ENCODE measurements at regions not wholly inside any gene's neighbourhood (a gene's known extent, or its start where the extent isn't known, plus 50 kb on each side); places are given as distances from the start of the nearest gene placed in this dataset.

DNA sequence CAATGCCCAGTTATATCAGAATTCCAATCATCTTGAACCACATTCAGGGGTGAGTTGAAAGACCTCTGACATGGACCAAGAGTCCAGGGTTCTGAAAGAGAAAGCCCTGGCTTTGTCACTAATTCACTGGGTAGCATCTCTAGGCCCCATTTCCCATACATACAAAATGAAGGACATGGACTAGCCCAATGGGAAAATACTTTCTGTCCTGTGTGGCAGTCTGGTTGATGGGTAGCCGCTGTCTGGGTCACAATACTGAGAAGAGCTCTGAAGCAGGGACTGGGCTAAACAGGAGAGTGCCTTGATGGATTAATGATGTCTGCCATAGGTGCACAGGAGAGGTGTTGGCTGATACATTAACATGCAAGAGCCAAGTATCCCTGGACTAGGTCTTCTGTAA lies 214.3 kb downstream of the RAB11FIP4 start:
- TF ChIP-seq KDM1A (IDR thresholded peaks at IDR 0.05; ENCODE audit: borderline replicate concordance, low read length) (no peak), SIX5 (IDR thresholded peaks at IDR 0.05; ENCODE audit: low read depth, low read length) (no peak), MAFK (IDR thresholded peaks at IDR 0.05; ENCODE audit: low read depth, low read length) (no peak), CTBP2 (IDR thresholded peaks at IDR 0.05; ENCODE audit: borderline replicate concordance, insufficient read depth, insufficient read length, low read length) (no peak), RXRA (IDR thresholded peaks at IDR 0.05; ENCODE audit: insufficient read depth, low read depth, low read length) (no peak), SIN3A (conservative IDR thresholded peaks at IDR 0.05 in 1 of 2, IDR thresholded peaks at IDR 0.05 in 1 of 2; ENCODE audit: low read depth in 1 of 2, low read length in 2 of 2) (no peak), FOSL1 (IDR thresholded peaks at IDR 0.05; ENCODE audit: insufficient read depth, low read depth, low read length) (no peak), SIRT6 (IDR thresholded peaks at IDR 0.05; ENCODE audit: low read length) (no peak), CREB1 (IDR thresholded peaks at IDR 0.05) (no peak)
- H2BK12ac ChIP-seq (ENCODE audit: low read depth, low read length): no peak overlapping the region
- CTCF ChIA-PET (ENCODE audit: partially characterized antibody): no interaction called here

More for the DNA sequence above, 214.3 kb downstream of the RAB11FIP4 start:
- Histone ChIP-seq H4K5ac (ENCODE audit: insufficient read length, low read depth, low read length) (no peak overlapping the region), H3K23me2 (ENCODE audit: low read depth, low read length) (no peaks in the 10 kb centered on the region; the same call in 1 of the 2 replicates), H3K4me1 (replicated peaks in 1 of 4; ENCODE audit: control insufficient read depth in 3 of 4, insufficient read depth in 4 of 4, low read length in 3 of 4) (peaks cover 3 to 12% (median 6%) of the 10 kb centered on the region in 4 experiments; a peak in 6 of 7 replicates), H4K20me1 (replicated peaks in 1 of 2; ENCODE audit: control insufficient read depth in 1 of 2, insufficient read depth in 2 of 2, low read length in 2 of 2) (no peaks in the 10 kb centered on the region), H3K27ac (ENCODE audit: low read depth, low read length) (no peak overlapping the region), H2AK5ac (ENCODE audit: low read depth, low read length) (no peak overlapping the region), H4K91ac (replicated peaks; ENCODE audit: insufficient read length, low read length) (no peak overlapping the region), H3K27me3 (replicated peaks in 1 of 4; ENCODE audit: control insufficient read depth in 3 of 4, extremely low read depth in 1 of 4, insufficient read depth in 3 of 4, low read length in 3 of 4) (no peaks in the 10 kb centered on the region), H2BK20ac (ENCODE audit: low read length) (no peak overlapping the region), H4K8ac (ENCODE audit: extremely low read depth, insufficient read depth, low read length) (no peak overlapping the region), H3K9ac (replicated peaks in 1 of 4; ENCODE audit: extremely low read depth in 1 of 4, low read depth in 3 of 4, low read length in 3 of 4) (no peak overlapping the region), H3K79me2 (ENCODE audit: control insufficient read depth in 1 of 2, insufficient read depth in 2 of 2, low read length in 2 of 2) (no peaks in the 10 kb centered on the region), H3K4me2 (ENCODE audit: insufficient read depth in 1 of 2, low read depth in 2 of 2, low read length in 2 of 2) (no peak overlapping the region), H2BK5ac (ENCODE audit: low read depth, low read length) (no peak overlapping the region), H3K18ac (ENCODE audit: extremely low read depth, low read length) (no peak overlapping the region), H2AFZ (ENCODE audit: low read length) (no peak overlapping the region), H2BK120ac (replicated peaks; ENCODE audit: low read depth, low read length) (no peak overlapping the region), H3K14ac (ENCODE audit: insufficient read length) (no peak overlapping the region), H3K23ac (ENCODE audit: insufficient read length) (no peak overlapping the region), H3K79me1 (ENCODE audit: low read depth, low read length) (no peaks in the 10 kb centered on the region), H3K9me3 (ENCODE audit: insufficient read depth in 2 of 2, low read depth in 1 of 2, low read length in 1 of 2) (no peaks in the 10 kb centered on the region), H3K4me3 (ENCODE audit: extremely low read depth in 1 of 4, insufficient read depth in 2 of 4, low read depth in 3 of 4, low read length in 4 of 4) (no peak overlapping the region), H3K56ac (replicated peaks; ENCODE audit: insufficient read length, low read depth, low read length) (no peak overlapping the region), H3K4ac (replicated peaks; ENCODE audit: insufficient read length, low read depth, low read length) (no peak overlapping the region), H2BK15ac (ENCODE audit: low read length) (no peak overlapping the region), H3K36me3 (ENCODE audit: control insufficient read depth in 2 of 4, insufficient read depth in 4 of 4, low read length in 3 of 4) (no peaks in the 10 kb centered on the region)
- WGBS, 2 experiments (ENCODE audit: extremely low coverage in 1 of 2, insufficient coverage in 1 of 2, insufficient read length in 1 of 2, insufficient replicate concordance in 2 of 2, low coverage in 1 of 2, low lambda C conversion rate in 2 of 2, missing lambda C conversion rate in 1 of 2): 77% methylated on average over 1 of the region's 1 CpG; no CpG with 5 or more reads in 1 of the 2 experiments
- FAIRE-seq: no peak
- POLR2A ChIA-PET (ENCODE audit: partially characterized antibody): no interaction called here
- DNase-seq (ENCODE audit: low read depth in 1 of 2, low spot score in 2 of 2): no peak

Measured in H1 (cell line).